Neural cell (in vitro differentiated cells): ENCODE measurements at regions not wholly inside any gene's neighbourhood (a gene's known extent, or its start where the extent isn't known, plus 50 kb on each side); places are given as distances from the start of the nearest gene placed in this dataset.

Experiments used
- H2AFZ ChIP-seq: fragments of 200-600, 300-800 bp; sonication (generic), shearing (Covaris generic); 2 replicates; pipeline ENCODE4 v1.6.0; 2014; ENCODE audit warnings: low read depth, mild to moderate bottlenecking, antibody characterized with exemption, low read length, moderate library complexity
- H3F3A ChIP-seq: fragments of 200-600 bp; shearing (Covaris generic); 2 replicates; pipeline ENCODE4 v1.6.1; 2016; ENCODE audit warnings: mild to moderate bottlenecking, moderate library complexity, mixed read lengths, antibody characterized with exemption, low read length; ENCODE audit not compliant: insufficient read depth, poor library complexity, severe bottlenecking
- H3K27ac ChIP-seq: fragments of 200-600, 300-800 bp; sonication (generic), shearing (Covaris generic); 2 replicates; pipeline ENCODE4 v1.5.1; 2014; ENCODE audit warnings: mild to moderate bottlenecking, low read length, moderate library complexity
- H3K27me3 ChIP-seq: fragments of 300-800, 200-600 bp; sonication (generic), shearing (Covaris generic); 2 replicates; pipeline ENCODE4 v1.6.0; 2014; ENCODE audit warnings: mild to moderate bottlenecking, low read depth, low read length, moderate library complexity; ENCODE audit not compliant: insufficient read depth
- H3K36me3 ChIP-seq: fragments of 300-800, 200-600 bp; sonication (generic), shearing (Covaris generic); 2 replicates; pipeline ENCODE4 v1.5.1; 2014; ENCODE audit warnings: mild to moderate bottlenecking, antibody characterized with exemption, low read length, moderate library complexity; ENCODE audit not compliant: insufficient read depth
- H3K4me2 ChIP-seq: fragments of 300-800, 200-600 bp; sonication (generic), shearing (Covaris generic); 2 replicates; pipeline ENCODE4 v1.6.0; 2014; ENCODE audit warnings: mild to moderate bottlenecking, low read length
- H3K4me3 ChIP-seq: fragments of 300-800, 200-600 bp; sonication (generic), shearing (Covaris generic); 2 replicates; pipeline ENCODE4 v1.5.1; 2014; ENCODE audit warnings: mild to moderate bottlenecking, low read length, moderate library complexity
- H3K79me2 ChIP-seq: fragments of 200-600 bp; shearing (Covaris generic); replicated peaks from 2 replicates; pipeline ENCODE4 v1.6.0; 2014; ENCODE audit warnings: mild to moderate bottlenecking, low read length, moderate library complexity; ENCODE audit not compliant: insufficient read depth
- H3K9ac ChIP-seq: fragments of 300-800, 200-600 bp; sonication (generic), shearing (Covaris generic); 2 replicates; pipeline ENCODE4 v1.6.1; 2016; ENCODE audit warnings: mild to moderate bottlenecking, low read length, mixed read lengths
- H3K9me2 ChIP-seq: fragments of 200-600 bp; shearing (Covaris generic); 2 replicates; pipeline ENCODE4 v1.6.1; 2016; ENCODE audit warnings: mild to moderate bottlenecking, low read length, mixed read lengths; ENCODE audit not compliant: insufficient read depth
- H3K9me3 ChIP-seq: fragments of 200-600, 300-800 bp; sonication (generic), shearing (Covaris generic); 2 replicates; pipeline ENCODE4 v1.6.1; 2016; ENCODE audit warnings: mild to moderate bottlenecking, mixed run types, low read length, moderate library complexity, mixed read lengths
- H4K20me1 ChIP-seq: fragments of 200-600 bp; shearing (Covaris generic); 2 replicates; pipeline ENCODE4 v1.6.1; 2016; ENCODE audit warnings: mild to moderate bottlenecking, mixed run types; ENCODE audit not compliant: insufficient read depth
- EP300 ChIP-seq: fragments of 450-650 bp; conservative IDR thresholded peaks from 2 replicates; pipeline ENCODE4 v1.6.1; 2014; ENCODE audit warnings: antibody characterized with exemption, mild to moderate bottlenecking, moderate library complexity; ENCODE audit not compliant: poor library complexity, severe bottlenecking
- EZH2 ChIP-seq: fragments of 200-600, 300-800 bp; shearing (Covaris generic), sonication (generic); IDR thresholded peaks from 2 replicates; pipeline ENCODE4 v1.6.1; 2014; ENCODE audit warnings: antibody characterized with exemption, low read length, borderline replicate concordance, mild to moderate bottlenecking; ENCODE audit not compliant: insufficient read depth, poor library complexity, severe bottlenecking
- MXI1 ChIP-seq: fragments of 450-650 bp; conservative IDR thresholded peaks from 2 replicates; pipeline ENCODE4 v1.6.1; 2014; ENCODE audit warnings: antibody characterized with exemption, mild to moderate bottlenecking; ENCODE audit not compliant: poor library complexity, severe bottlenecking
- POLR2AphosphoS5 ChIP-seq: IDR thresholded peaks from 2 replicates; pipeline ENCODE4 v1.6.1; 2012
- RAD21 ChIP-seq: fragments of 450-650 bp; conservative IDR thresholded peaks from 2 replicates; pipeline ENCODE4 v1.6.1; 2014; ENCODE audit warnings: antibody characterized with exemption, mild to moderate bottlenecking, moderate library complexity
- SMC3 ChIP-seq: fragments of 450-650 bp; conservative IDR thresholded peaks from 2 replicates; pipeline ENCODE4 v1.6.1; 2014; ENCODE audit warnings: antibody characterized with exemption, mild to moderate bottlenecking, moderate library complexity; ENCODE audit not compliant: poor library complexity
- TAF1 ChIP-seq: IDR thresholded peaks from 2 replicates; pipeline ENCODE4 v1.6.1; 2012; ENCODE audit warnings: low read depth
- TF ChIP-seq, protein P1 (sequence below): IDR thresholded peaks from 2 replicates; pipeline ENCODE4 v1.6.1; 2012; ENCODE audit warnings: borderline replicate concordance
- TF ChIP-seq, protein P2 (sequence below): fragments of 450-650 bp; IDR thresholded peaks from 2 replicates; pipeline ENCODE4 v1.5.1; 2014; ENCODE audit warnings: antibody characterized with exemption, mild to moderate bottlenecking, moderate library complexity; ENCODE audit not compliant: poor library complexity, severe bottlenecking

- no peaks in the 10 kb centered on the region for H3K27me3 ChIP-seq
- TF ChIP-seq MXI1 (no peak), SMC3 (no peak), RAD21 (no peak)
- TF ChIP-seq, protein P1, sequence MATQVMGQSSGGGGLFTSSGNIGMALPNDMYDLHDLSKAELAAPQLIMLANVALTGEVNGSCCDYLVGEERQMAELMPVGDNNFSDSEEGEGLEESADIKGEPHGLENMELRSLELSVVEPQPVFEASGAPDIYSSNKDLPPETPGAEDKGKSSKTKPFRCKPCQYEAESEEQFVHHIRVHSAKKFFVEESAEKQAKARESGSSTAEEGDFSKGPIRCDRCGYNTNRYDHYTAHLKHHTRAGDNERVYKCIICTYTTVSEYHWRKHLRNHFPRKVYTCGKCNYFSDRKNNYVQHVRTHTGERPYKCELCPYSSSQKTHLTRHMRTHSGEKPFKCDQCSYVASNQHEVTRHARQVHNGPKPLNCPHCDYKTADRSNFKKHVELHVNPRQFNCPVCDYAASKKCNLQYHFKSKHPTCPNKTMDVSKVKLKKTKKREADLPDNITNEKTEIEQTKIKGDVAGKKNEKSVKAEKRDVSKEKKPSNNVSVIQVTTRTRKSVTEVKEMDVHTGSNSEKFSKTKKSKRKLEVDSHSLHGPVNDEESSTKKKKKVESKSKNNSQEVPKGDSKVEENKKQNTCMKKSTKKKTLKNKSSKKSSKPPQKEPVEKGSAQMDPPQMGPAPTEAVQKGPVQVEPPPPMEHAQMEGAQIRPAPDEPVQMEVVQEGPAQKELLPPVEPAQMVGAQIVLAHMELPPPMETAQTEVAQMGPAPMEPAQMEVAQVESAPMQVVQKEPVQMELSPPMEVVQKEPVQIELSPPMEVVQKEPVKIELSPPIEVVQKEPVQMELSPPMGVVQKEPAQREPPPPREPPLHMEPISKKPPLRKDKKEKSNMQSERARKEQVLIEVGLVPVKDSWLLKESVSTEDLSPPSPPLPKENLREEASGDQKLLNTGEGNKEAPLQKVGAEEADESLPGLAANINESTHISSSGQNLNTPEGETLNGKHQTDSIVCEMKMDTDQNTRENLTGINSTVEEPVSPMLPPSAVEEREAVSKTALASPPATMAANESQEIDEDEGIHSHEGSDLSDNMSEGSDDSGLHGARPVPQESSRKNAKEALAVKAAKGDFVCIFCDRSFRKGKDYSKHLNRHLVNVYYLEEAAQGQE, result no peak
Observed at GRCh38 chr4:27148211-27148895, 287.7 kb downstream of the STIM2 start.

DNA sequence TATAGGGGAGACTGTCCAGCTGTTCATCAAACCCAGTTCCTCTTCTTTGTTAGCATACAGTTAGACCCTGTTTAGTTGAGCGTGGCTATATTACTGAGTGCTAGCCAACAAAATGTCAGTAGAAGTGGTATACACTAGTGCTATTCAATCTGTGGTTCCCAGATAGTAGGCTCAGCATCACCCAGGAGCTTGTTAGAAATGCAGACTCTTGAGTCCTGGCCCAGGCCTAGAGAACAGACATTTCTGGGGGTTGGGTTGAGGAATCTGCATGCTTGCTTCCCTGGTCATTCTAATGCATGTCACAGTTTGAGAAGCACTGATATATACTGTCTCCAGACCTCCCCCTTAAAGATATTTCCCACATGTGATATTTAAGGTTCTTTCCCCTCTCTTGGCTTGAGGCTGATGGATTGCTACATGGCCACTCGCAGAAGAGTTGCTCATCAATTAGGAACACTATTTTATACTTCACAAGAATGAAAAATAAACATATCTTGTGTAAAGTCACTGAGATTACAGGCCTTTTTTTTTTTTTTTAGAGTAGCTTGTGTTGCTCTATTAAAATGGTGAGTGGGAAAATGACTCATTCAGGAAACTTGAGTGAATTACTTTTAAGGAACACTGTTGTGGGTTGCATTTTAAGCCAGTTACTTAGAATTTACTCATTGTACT, 289.0 kb downstream of the STIM2 start:
- no peaks in the 10 kb centered on the region for H4K20me1 ChIP-seq
- no peak overlapping the region for H3K9ac ChIP-seq
- no peak for TF ChIP-seq POLR2AphosphoS5
- no peak for TF ChIP-seq EP300
- TF ChIP-seq TAF1, result no peak
- no peak for TF ChIP-seq SMC3
- TF ChIP-seq, protein P1, result no peak
- no peak for TF ChIP-seq RAD21
- TF ChIP-seq MXI1, result no peak
- no peak for TF ChIP-seq EZH2
- TF ChIP-seq, protein P2, sequence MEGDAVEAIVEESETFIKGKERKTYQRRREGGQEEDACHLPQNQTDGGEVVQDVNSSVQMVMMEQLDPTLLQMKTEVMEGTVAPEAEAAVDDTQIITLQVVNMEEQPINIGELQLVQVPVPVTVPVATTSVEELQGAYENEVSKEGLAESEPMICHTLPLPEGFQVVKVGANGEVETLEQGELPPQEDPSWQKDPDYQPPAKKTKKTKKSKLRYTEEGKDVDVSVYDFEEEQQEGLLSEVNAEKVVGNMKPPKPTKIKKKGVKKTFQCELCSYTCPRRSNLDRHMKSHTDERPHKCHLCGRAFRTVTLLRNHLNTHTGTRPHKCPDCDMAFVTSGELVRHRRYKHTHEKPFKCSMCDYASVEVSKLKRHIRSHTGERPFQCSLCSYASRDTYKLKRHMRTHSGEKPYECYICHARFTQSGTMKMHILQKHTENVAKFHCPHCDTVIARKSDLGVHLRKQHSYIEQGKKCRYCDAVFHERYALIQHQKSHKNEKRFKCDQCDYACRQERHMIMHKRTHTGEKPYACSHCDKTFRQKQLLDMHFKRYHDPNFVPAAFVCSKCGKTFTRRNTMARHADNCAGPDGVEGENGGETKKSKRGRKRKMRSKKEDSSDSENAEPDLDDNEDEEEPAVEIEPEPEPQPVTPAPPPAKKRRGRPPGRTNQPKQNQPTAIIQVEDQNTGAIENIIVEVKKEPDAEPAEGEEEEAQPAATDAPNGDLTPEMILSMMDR, result no peak
- H3K4me2 ChIP-seq, result no peak overlapping the region
- H3K27ac ChIP-seq, result no peak overlapping the region
- H3K9me3 ChIP-seq, result no peaks in the 10 kb centered on the region
- no peaks in the 10 kb centered on the region for H3K9me2 ChIP-seq
- no peaks in the 10 kb centered on the region for H3K27me3 ChIP-seq
- no peak overlapping the region for H2AFZ ChIP-seq
- no peaks in the 10 kb centered on the region for H3F3A ChIP-seq
- H3K4me3 ChIP-seq, result no peak overlapping the region
- no peaks in the 10 kb centered on the region for H3K79me2 ChIP-seq
- H3K36me3 ChIP-seq, result no peaks in the 10 kb centered on the region

More at GRCh38 chr4:27148211-27148895, 287.7 kb downstream of the STIM2 start:
- no peaks in the 10 kb centered on the region for H4K20me1 ChIP-seq
- no peak overlapping the region for H2AFZ ChIP-seq
- H3K4me3 ChIP-seq, result no peak overlapping the region
- no peak overlapping the region for H3K9ac ChIP-seq
- no peaks in the 10 kb centered on the region for H3K36me3 ChIP-seq
- H3K4me2 ChIP-seq, result no peak overlapping the region
- no peaks in the 10 kb centered on the region for H3K9me2 ChIP-seq
- no peak overlapping the region for H3K27ac ChIP-seq
- no peaks in the 10 kb centered on the region for H3K9me3 ChIP-seq
- H3K79me2 ChIP-seq, result no peaks in the 10 kb centered on the region
- H3F3A ChIP-seq, result no peaks in the 10 kb centered on the region
